Hematopoietic multipotent progenitor cell (in vitro differentiated cells): ENCODE measurements at regions not wholly inside any gene's neighbourhood (a gene's known extent, or its start where the extent isn't known, plus 50 kb on each side); places are given as distances from the start of the nearest gene placed in this dataset.

Experiments
- DNase-seq, 3 donors: peaks; one replicate each; pipeline ENCODE4 v3.0.0-alpha.2; 2011 to 2015; ENCODE audit warnings: low read depth in 2 of 3, low spot score in 2 of 3

GRCh38 chr11:15483205-15483604, 368.5 kb downstream of the INSC start:
- no peak for DNase-seq

GRCh38 chr11:15484398-15484797, 369.7 kb downstream of the INSC start:
- DNase-seq, result no peak

- DNase-seq, result no peak
These were observed 370.7 kb downstream of the INSC start for GRCh38 chr11:15485432-15485831.

GRCh38 chr11:15489281-15489680, 374.6 kb downstream of the INSC start:
- no peak for DNase-seq

GRCh38 chr11:15490535-15490934, 375.8 kb downstream of the INSC start:
- DNase-seq, result no peak

- no peak for DNase-seq
These were observed 378.3 kb downstream of the INSC start for GRCh38 chr11:15493066-15493465.

GRCh38 chr11:15493921-15494620, 379.3 kb downstream of the INSC start:
- no peak for DNase-seq

GRCh38 chr11:15494740-15495139, 380.0 kb downstream of the INSC start:
- no peak for DNase-seq

GRCh38 chr11:15495462-15495861, 380.7 kb downstream of the INSC start:
- no peak for DNase-seq

GRCh38 chr11:15497366-15497765, 382.6 kb downstream of the INSC start:
- no peak for DNase-seq

GRCh38 chr11:15499674-15500073, 385.0 kb downstream of the INSC start:
- DNase-seq, result no peak

- no peak for DNase-seq
These were observed 385.9 kb downstream of the INSC start for GRCh38 chr11:15500643-15501042.

- no peak for DNase-seq
These were observed 386.8 kb downstream of the INSC start for GRCh38 chr11:15501566-15501965.

- DNase-seq, result no peak
These were observed 390.4 kb downstream of the INSC start for GRCh38 chr11:15505155-15505554.

GRCh38 chr11:15507592-15507991, 392.9 kb downstream of the INSC start:
- DNase-seq, result no peak

GRCh38 chr11:15509082-15509481, 394.4 kb downstream of the INSC start:
- no peak for DNase-seq

GRCh38 chr11:15519124-15519791, 404.5 kb downstream of the INSC start:
- no peak for DNase-seq

GRCh38 chr11:15519911-15520310, 405.2 kb downstream of the INSC start:
- no peak for DNase-seq

- DNase-seq, result no peak
These were observed 408.8 kb downstream of the INSC start for GRCh38 chr11:15523543-15523942.

GRCh38 chr11:15525582-15525981, 410.9 kb downstream of the INSC start:
- no peak for DNase-seq

- no peak for DNase-seq
These were observed 411.3 kb downstream of the INSC start for GRCh38 chr11:15526032-15526431.

GRCh38 chr11:15526859-15527450, 412.2 kb downstream of the INSC start:
- no peak for DNase-seq
